K562 (cell line): ENCODE measurements at regions not wholly inside any gene's neighbourhood (a gene's known extent, or its start where the extent isn't known, plus 50 kb on each side); places are given as distances from the start of the nearest gene placed in this dataset.
"Not testable (repeated sequence)": the region's sequence is repeated elsewhere in the genome, so short reads cannot be mapped to it uniquely, and the experiment has no call there.

ENCODE experiments used
- ATAC-seq: fragments of 200-7000 bp; cut with Tn5 transposase; 3 replicates; pipeline ENCODE4 v1.9.1; 2020; ENCODE audit warnings: moderate library complexity
- BruUV-seq: library from RNA; stranded (reverse); fragments of 400-500 nt; replicated peaks from 2 replicates; lab custom pipeline; 2021; lab: Mats Ljungman, UMichigan
- CTCF ChIA-PET: fragments of 300-600 bp; formaldehyde crosslinking; extraction: SDS; loops from one replicate; lab custom pipeline; 2021; ENCODE audit warnings: low intra/inter-chr PET ratio; lab: Yijun Ruan, JAX
- POLR2A ChIA-PET: fragments of 300-600, 350-650 bp; sonication (Branson Sonifier 250); formaldehyde crosslinking; extraction: SDS; loops from one replicate; lab custom pipeline; 2021; ENCODE audit warnings: antibody characterized with exemption, inconsistent platforms; lab: Yijun Ruan, JAX
- DNase-seq, 4 experiments: peaks; one replicate each; pipeline versions ENCODE4 v3.0.0 to v3.0.0-alpha.2; 2011 to 2018; ENCODE audit warnings: low spot score in 3 of 4, mixed read lengths in 3 of 4; ENCODE audit errors: extremely low read depth in 1 of 4
- FAIRE-seq: peaks from 2 replicates; lab custom pipeline; 2011; peaks lifted over from hg19 to GRCh38; lab: Jason Lieb, UNC
- H2AFZ ChIP-seq: 2 replicates; pipeline ENCODE4 v1.6.0; 2011; ENCODE audit warnings: low read depth, low read length, control low read depth, inconsistent platforms
- H3K27ac ChIP-seq: fragments of 200-600 bp; 3 replicates; pipeline ENCODE4 v1.8.0; 2011; ENCODE audit warnings: low read depth, mild to moderate bottlenecking, control low read depth, inconsistent platforms, low read length, moderate library complexity, mixed read lengths; ENCODE audit errors: extremely low read depth
- H3K27me3 ChIP-seq, 2 experiments: fragments of 300-600 bp in 1 of 2; 2 replicates in 1 of 2; 3 replicates in 1 of 2; pipeline versions ENCODE4 v1.6.0 to v1.8.0; 2011; ENCODE audit warnings: inconsistent platforms in 2 of 2, low read length in 2 of 2, mild to moderate bottlenecking in 1 of 2, mixed read lengths in 1 of 2, moderate library complexity in 1 of 2; ENCODE audit not compliant: control insufficient read depth in 2 of 2, insufficient read depth in 2 of 2
- H3K36me3 ChIP-seq: fragments of 300-600 bp; 3 replicates; pipeline ENCODE4 v1.8.0; 2011; ENCODE audit warnings: mild to moderate bottlenecking, low read length, inconsistent platforms; ENCODE audit not compliant: control insufficient read depth, insufficient read depth
- H3K4me1 ChIP-seq, 2 experiments: fragments of 200-600 bp in 1 of 2; replicated peaks in 1 of 2; 2 replicates in 1 of 2; 3 replicates in 1 of 2; pipeline versions ENCODE4 v1.5.1 to v1.8.0; 2011; ENCODE audit warnings: inconsistent platforms in 2 of 2, low read length in 2 of 2, mild to moderate bottlenecking in 1 of 2, mixed read lengths in 1 of 2, moderate library complexity in 1 of 2; ENCODE audit not compliant: control insufficient read depth in 2 of 2, insufficient read depth in 2 of 2
- H3K4me2 ChIP-seq: 2 replicates; pipeline ENCODE4 v1.6.1; 2011; ENCODE audit warnings: low read length, control low read depth, inconsistent platforms, mixed read lengths; ENCODE audit not compliant: insufficient read depth
- H3K4me3 ChIP-seq: fragments of 200-600 bp; sonication (generic), shearing (Covaris generic); 2 replicates; pipeline ENCODE4 v1.5.1; 2016; ENCODE audit warnings: control low read depth, inconsistent platforms
- H3K79me2 ChIP-seq: fragments of 200-600 bp; 3 replicates; pipeline ENCODE4 v1.8.0; 2011; ENCODE audit warnings: low read length, inconsistent platforms; ENCODE audit not compliant: control insufficient read depth, insufficient read depth
- H3K9ac ChIP-seq, 2 experiments: 2 replicates each; pipeline versions ENCODE4 v1.6.0 to v1.6.1; 2011; ENCODE audit warnings: low read depth in 2 of 2, low read length in 2 of 2, control low read depth in 1 of 2, inconsistent platforms in 1 of 2, mild to moderate bottlenecking in 1 of 2, mixed read lengths in 1 of 2; ENCODE audit not compliant: insufficient read depth in 1 of 2
- H3K9me1 ChIP-seq: one replicate; pipeline ENCODE4 v1.6.0; 2011; ENCODE audit warnings: inconsistent platforms, mild to moderate bottlenecking, low read length, moderate library complexity; ENCODE audit not compliant: control insufficient read depth, insufficient read depth
- H3K9me3 ChIP-seq: replicated peaks from 2 replicates; pipeline ENCODE4 v1.5.1; 2011; ENCODE audit warnings: low read depth, low read length, inconsistent platforms; ENCODE audit not compliant: control insufficient read depth, insufficient read depth
- H4K20me1 ChIP-seq: replicated peaks from 2 replicates; pipeline ENCODE4 v1.6.1; 2011; ENCODE audit warnings: low read length, inconsistent platforms, mixed read lengths; ENCODE audit not compliant: control insufficient read depth, insufficient read depth
- BRD9 ChIP-seq: fragments of 450-650 bp; IDR thresholded peaks from 2 replicates; pipeline ENCODE4 v1.6.1; 2018; ENCODE audit warnings: low read depth; ENCODE audit not compliant: partially characterized antibody
- CBX3 ChIP-seq, 2 experiments: IDR thresholded peaks; 1 replicate in 1 of 2; 2 replicates in 1 of 2; pipeline ENCODE4 v1.6.1; 2012; ENCODE audit warnings: inconsistent platforms in 2 of 2, low read length in 2 of 2, borderline replicate concordance in 1 of 2, control low read depth in 1 of 2
- CREB3 ChIP-seq: fragments of 450-650 bp; conservative IDR thresholded peaks from 2 replicates; pipeline ENCODE4 v1.6.1; 2016; ENCODE audit warnings: missing genetic modification characterization, low read depth, mild to moderate bottlenecking, missing compliant biosample characterization, moderate library complexity
- DPF2 ChIP-seq: fragments of 450-650 bp; IDR thresholded peaks from 2 replicates; pipeline ENCODE4 v1.6.1; 2016
- EHMT2 ChIP-seq: fragments of 450-650 bp; IDR thresholded peaks from 2 replicates; pipeline ENCODE4 v1.6.1; 2018; ENCODE audit warnings: antibody characterized with exemption
- FOXJ2 ChIP-seq: fragments of 200-800 bp; sonication (Bioruptor generic); IDR thresholded peaks from 2 replicates; pipeline ENCODE4 v1.6.1; 2016; ENCODE audit warnings: missing genetic modification characterization, missing compliant biosample characterization
- FOXK2 ChIP-seq, 2 experiments: fragments of 450-650 bp; IDR thresholded peaks in 1 of 2; conservative IDR thresholded peaks in 1 of 2; 2 replicates each; pipeline ENCODE4 v1.6.1; 2016; ENCODE audit warnings: low read depth in 2 of 2, mild to moderate bottlenecking in 1 of 2
- HMG20B ChIP-seq: fragments of 250-450 bp; sonication (Bioruptor Pico); IDR thresholded peaks from 2 replicates; pipeline ENCODE4 v1.5.0; 2021; ENCODE audit warnings: mild to moderate bottlenecking
- MNT ChIP-seq, 2 experiments: fragments of 450-650 bp; conservative IDR thresholded peaks; 2 replicates each; pipeline ENCODE4 v1.6.1; 2017; ENCODE audit warnings: mild to moderate bottlenecking in 2 of 2, moderate library complexity in 2 of 2
- POLR2B ChIP-seq: fragments of 450-650 bp; IDR thresholded peaks from 2 replicates; pipeline ENCODE4 v1.6.1; 2018; ENCODE audit warnings: low read depth; ENCODE audit not compliant: partially characterized antibody
- PTRF ChIP-seq: fragments of 450-650 bp; IDR thresholded peaks from 2 replicates; pipeline ENCODE4 v1.6.1; 2016; ENCODE audit warnings: mild to moderate bottlenecking, missing genetic modification characterization, missing compliant biosample characterization
- ZNF134 ChIP-seq: fragments of 250-450 bp; sonication (Bioruptor Pico); conservative IDR thresholded peaks from 2 replicates; pipeline ENCODE4 v1.4.0; 2020
- ZNF175 ChIP-seq: fragments of 200-800 bp; sonication (Bioruptor generic); IDR thresholded peaks from 2 replicates; pipeline ENCODE4 v1.6.1; 2016; ENCODE audit warnings: low read depth, mild to moderate bottlenecking, missing genetic modification characterization, missing compliant biosample characterization
- ZNF41 ChIP-seq: fragments of 250-450 bp; sonication (Bioruptor Pico); conservative IDR thresholded peaks from 2 replicates; pipeline ENCODE4 v1.4.0; 2020; ENCODE audit warnings: mild to moderate bottlenecking
- ZSCAN29 ChIP-seq: fragments of 450-650 bp; IDR thresholded peaks from 2 replicates; pipeline ENCODE4 v1.6.1; 2017
- WGBS: fragments of 100-300 bp; shearing (Covaris generic); methylation state at CpG from one replicate; pipeline ENCODE4 v1.1.6; 2016; ENCODE audit warnings: low coverage, mixed read lengths; ENCODE audit not compliant: insufficient coverage; ENCODE audit errors: missing lambda C conversion rate; 5-methylcytosine and 5-hydroxymethylcytosine counted together
- in situ Hi-C: fragments of 300-500 bp; cut with MboI; formaldehyde crosslinking; loops from 4 replicates; pipeline ENCODE4 v1.15.0; 2018; ENCODE audit warnings: inconsistent platforms, mixed read lengths
- intact Hi-C: fragments of 100-400 bp; cut with micrococcal nuclease; formaldehyde crosslinking; loops from 2 replicates; pipeline ENCODE4 v1.14.2; 2022

GRCh38 chr5:166639151-166639550 lies 1652.3 kb upstream of the WWC1 start (continued):
- no peak for TF ChIP-seq ZNF175
- TF ChIP-seq FOXJ2 (tag), result no peak
- no peak for TF ChIP-seq EHMT2

GRCh38 chr5:166640136-166640535 lies 1651.3 kb upstream of the WWC1 start:
- POLR2A ChIA-PET, in situ Hi-C loops, ATAC-seq, H3K4me3 ChIP-seq, BruUV-seq, CTCF ChIA-PET, H3K27ac ChIP-seq, intact Hi-C loops, FAIRE-seq, H3K27me3 ChIP-seq, H4K20me1 ChIP-seq, H3K4me1 ChIP-seq, H3K9ac ChIP-seq, H3K4me2 ChIP-seq, DNase-seq, H3K9me1 ChIP-seq, H3K79me2 ChIP-seq, H3K9me3 ChIP-seq, H2AFZ ChIP-seq, H3K36me3 ChIP-seq: not testable (repeated sequence)
- WGBS, result 2% methylated on average over 8 of the region's 10 CpGs

- no peak for ATAC-seq
- no peak overlapping the region for H3K4me2 ChIP-seq
- intact Hi-C loops (no loop called here), in situ Hi-C loops (no loop called here)
- no peaks in the 10 kb centered on the region for H3K27me3 ChIP-seq
- H3K4me1 ChIP-seq, result no peaks in the 10 kb centered on the region
- no peaks in the 10 kb centered on the region for H3K36me3 ChIP-seq
- DNase-seq, result no peak
- no peak overlapping the region for H3K27ac ChIP-seq
- H3K4me3 ChIP-seq, result no peak overlapping the region
- ChIA-PET CTCF (no interaction called here), POLR2A (no interaction called here)
- TF ChIP-seq ZNF41 (CRISPR knock-in tag) (no peak), CBX3 (IDR thresholded peaks at IDR 0.05; ENCODE audit: borderline replicate concordance in 1 of 2, low read length in 2 of 2) (no peak), MNT (conservative IDR thresholded peaks at IDR 0.05) (no peak), POLR2B (no peak), ZSCAN29 (no peak), DPF2 (no peak), PTRF (no peak), HMG20B (CRISPR knock-in tag) (no peak), FOXK2 (conservative IDR thresholded peaks at IDR 0.05 in 1 of 2, IDR thresholded peaks at IDR 0.05 in 1 of 2; ENCODE audit: low read depth in 2 of 2) (no peak), CREB3 (tag) (no peak), ZNF134 (no peak), BRD9 (no peak)
- H3K9me1 ChIP-seq, result no peaks in the 10 kb centered on the region
- H3K9me3 ChIP-seq, result no peaks in the 10 kb centered on the region
- no peaks in the 10 kb centered on the region for H3K79me2 ChIP-seq
- FAIRE-seq, result no peak
- no peak overlapping the region for H3K9ac ChIP-seq
- H2AFZ ChIP-seq, result no peak overlapping the region
- H4K20me1 ChIP-seq, result no peaks in the 10 kb centered on the region
- WGBS, result 0% methylated on average over 1 of the region's 1 CpG
- BruUV-seq, result no TSS peak
Observed at GRCh38 chr5:166648736-166649135, 1642.7 kb upstream of the WWC1 start.
